Trophoblast cell (in vitro differentiated cells and primary cell): ENCODE measurements at regions not wholly inside any gene's neighbourhood (a gene's known extent, or its start where the extent isn't known, plus 50 kb on each side); places are given as distances from the start of the nearest gene placed in this dataset.

Source experiments
- DNase-seq, 2 donors: peaks; one replicate each; pipeline ENCODE4 v3.0.0-alpha.2; 2016
- H2AFZ ChIP-seq: 2 replicates; pipeline ENCODE4 v1.6.1; 2013; ENCODE audit warnings: low read length, moderate library complexity, mild to moderate bottlenecking; ENCODE audit not compliant: insufficient read depth, poor library complexity
- H2AK5ac ChIP-seq: 2 replicates; pipeline ENCODE4 v1.6.1; 2013; ENCODE audit warnings: mild to moderate bottlenecking, low read length
- H2BK120ac ChIP-seq: 2 replicates; pipeline ENCODE4 v1.6.1; 2013; ENCODE audit warnings: low read length, mild to moderate bottlenecking, moderate library complexity; ENCODE audit not compliant: insufficient read depth, poor library complexity
- H2BK12ac ChIP-seq: 2 replicates; pipeline ENCODE4 v1.6.1; 2013; ENCODE audit warnings: mild to moderate bottlenecking, low read length, moderate library complexity
- H2BK5ac ChIP-seq: 2 replicates; pipeline ENCODE4 v1.6.1; 2013; ENCODE audit warnings: low read length, low read depth, moderate library complexity, mild to moderate bottlenecking; ENCODE audit not compliant: poor library complexity
- H3K14ac ChIP-seq: 2 replicates; pipeline ENCODE4 v1.6.1; 2013; ENCODE audit warnings: mild to moderate bottlenecking, low read length
- H3K18ac ChIP-seq: 2 replicates; pipeline ENCODE4 v1.6.1; 2013; ENCODE audit warnings: mild to moderate bottlenecking, low read length
- H3K23ac ChIP-seq: 2 replicates; pipeline ENCODE4 v1.6.1; 2013; ENCODE audit warnings: low read length
- H3K27ac ChIP-seq: 2 replicates; pipeline ENCODE4 v1.5.1; 2013; ENCODE audit warnings: low read depth, mild to moderate bottlenecking, inconsistent platforms, low read length, moderate library complexity
- H3K27me3 ChIP-seq: 2 replicates; pipeline ENCODE4 v1.6.1; 2013; ENCODE audit warnings: inconsistent platforms, mild to moderate bottlenecking, low read length, moderate library complexity; ENCODE audit not compliant: insufficient read depth
- H3K36me3 ChIP-seq, 2 experiments: 1 replicate in 1 of 2; 2 replicates in 1 of 2; pipeline ENCODE4 v1.6.1; 2013; ENCODE audit warnings: low read length in 2 of 2, mild to moderate bottlenecking in 2 of 2, moderate library complexity in 1 of 2; ENCODE audit not compliant: insufficient read depth in 2 of 2, control insufficient read depth in 1 of 2
- H3K4ac ChIP-seq: 2 replicates; pipeline ENCODE4 v1.6.1; 2013; ENCODE audit warnings: low read depth, mild to moderate bottlenecking, low read length, moderate library complexity
- H3K4me1 ChIP-seq, 2 experiments: 1 replicate in 1 of 2; 2 replicates in 1 of 2; pipeline ENCODE4 v1.6.1; 2013; ENCODE audit warnings: low read length in 2 of 2, mild to moderate bottlenecking in 2 of 2, moderate library complexity in 1 of 2; ENCODE audit not compliant: insufficient read depth in 2 of 2, control insufficient read depth in 1 of 2
- H3K4me2 ChIP-seq: 2 replicates; pipeline ENCODE4 v1.6.1; 2013; ENCODE audit warnings: inconsistent platforms, mild to moderate bottlenecking, low read length, moderate library complexity
- H3K4me3 ChIP-seq: 2 replicates; pipeline ENCODE4 v1.5.1; 2013; ENCODE audit warnings: mild to moderate bottlenecking, low read depth, low read length, inconsistent platforms
- H3K79me1 ChIP-seq: one replicate; pipeline ENCODE4 v1.6.1; 2013; ENCODE audit warnings: low read length
- H3K79me2 ChIP-seq: 2 replicates; pipeline ENCODE4 v1.6.1; 2013; ENCODE audit warnings: low read length, mild to moderate bottlenecking; ENCODE audit not compliant: control insufficient read depth, insufficient read depth, poor library complexity
- H3K9ac ChIP-seq: 2 replicates; pipeline ENCODE4 v1.6.1; 2013; ENCODE audit warnings: mild to moderate bottlenecking, low read length
- H3K9me3 ChIP-seq: 2 replicates; pipeline ENCODE4 v1.6.1; 2013; ENCODE audit warnings: low read depth, mild to moderate bottlenecking, control low read depth, inconsistent platforms, low read length; ENCODE audit not compliant: insufficient read depth
- H4K12ac ChIP-seq: 2 replicates; pipeline ENCODE4 v1.6.1; 2013; ENCODE audit warnings: low read depth, mild to moderate bottlenecking, low read length, moderate library complexity
- H4K8ac ChIP-seq: 2 replicates; pipeline ENCODE4 v1.6.1; 2013; ENCODE audit warnings: low read depth, mild to moderate bottlenecking, low read length, moderate library complexity
- H4K91ac ChIP-seq: one replicate; pipeline ENCODE4 v1.6.1; 2013; ENCODE audit warnings: low read depth, mild to moderate bottlenecking, low read length, moderate library complexity
- WGBS: extraction: QIAGEN DNeasy Blood & Tissue Kit; methylation state at CpG from one replicate; pipeline ENCODE4 v1.1.7; 2013; ENCODE audit warnings: missing lambda C conversion rate; ENCODE audit not compliant: insufficient read length, insufficient coverage; ENCODE audit errors: extremely low coverage; 5-methylcytosine and 5-hydroxymethylcytosine counted together

- Histone ChIP-seq H3K4me3 (no peak overlapping the region), H2BK5ac (no peak overlapping the region), H3K9ac (no peak overlapping the region), H3K79me1 (peaks cover 4% of the 10 kb centered on the region), H3K4me1 (peaks cover 3 to 9% of the 10 kb centered on the region in 2 experiments), H3K18ac (no peak overlapping the region), H4K8ac (no peak overlapping the region), H3K79me2 (no peaks in the 10 kb centered on the region), H3K4me2 (no peak overlapping the region), H2AK5ac (no peak overlapping the region), H3K36me3 (no peaks in the 10 kb centered on the region), H3K23ac (no peak overlapping the region), H3K4ac (no peak overlapping the region), H2BK120ac (no peak overlapping the region), H4K91ac (no peak overlapping the region), H4K12ac (no peak overlapping the region), H3K27ac (no peak overlapping the region), H2AFZ (no peak overlapping the region), H3K14ac (no peak overlapping the region), H2BK12ac (no peak overlapping the region), H3K27me3 (no peaks in the 10 kb centered on the region), H3K9me3 (no peaks in the 10 kb centered on the region)
- no peak for DNase-seq
- WGBS = no CpG with 5 or more reads among the region's 12 CpGs
These were observed 96.8 kb upstream of the RUNX3 start for GRCh38 chr1:25026730-25027450.

GRCh38 chr1:25026304-25026703, 96.2 kb upstream of the RUNX3 start:
- H3K27me3 ChIP-seq = no peaks in the 10 kb centered on the region
- H3K9ac ChIP-seq = no peak overlapping the region

GRCh38 chr1:25024615-25025350, 94.7 kb upstream of the RUNX3 start:
- Histone ChIP-seq H3K79me1 (peaks cover 4% of the 10 kb centered on the region), H2BK120ac (no peak overlapping the region), H3K79me2 (no peaks in the 10 kb centered on the region), H3K27ac (no peak overlapping the region), H3K18ac (no peak overlapping the region), H3K9me3 (peaks cover under 1% of the 10 kb centered on the region), H3K36me3 (no peaks in the 10 kb centered on the region), H3K4me3 (no peak overlapping the region), H3K4me2 (no peak overlapping the region), H3K4ac (no peak overlapping the region), H3K23ac (no peak overlapping the region), H3K14ac (no peak overlapping the region), H2BK5ac (no peak overlapping the region), H3K4me1 (peaks cover 3 to 9% of the 10 kb centered on the region in 2 experiments), H2AFZ (no peak overlapping the region), H2AK5ac (no peak overlapping the region), H3K9ac (no peak overlapping the region), H4K8ac (no peak overlapping the region), H3K27me3 (no peaks in the 10 kb centered on the region), H2BK12ac (no peak overlapping the region), H4K91ac (no peak overlapping the region), H4K12ac (no peak overlapping the region)
- no CpG with 5 or more reads among the region's 15 CpGs for WGBS
- DNase-seq = no peak

More at GRCh38 chr1:25026304-25026703, 96.2 kb upstream of the RUNX3 start:
- Histone ChIP-seq H2BK12ac (no peak overlapping the region), H2BK120ac (no peak overlapping the region), H3K36me3 (no peaks in the 10 kb centered on the region), H3K27ac (no peak overlapping the region), H3K79me1 (peaks cover 4% of the 10 kb centered on the region), H3K4me1 (peaks cover 3 to 9% of the 10 kb centered on the region in 2 experiments), H3K79me2 (no peaks in the 10 kb centered on the region), H3K4me2 (no peak overlapping the region), H3K23ac (no peak overlapping the region), H3K14ac (no peak overlapping the region), H2AFZ (no peak overlapping the region), H2BK5ac (no peak overlapping the region), H3K4me3 (no peak overlapping the region), H3K4ac (no peak overlapping the region), H4K91ac (no peak overlapping the region), H2AK5ac (no peak overlapping the region), H4K8ac (no peak overlapping the region), H4K12ac (no peak overlapping the region), H3K18ac (no peak overlapping the region), H3K9me3 (no peaks in the 10 kb centered on the region)
- no CpG with 5 or more reads among the region's 4 CpGs for WGBS
- no peak for DNase-seq

- H3K27me3 ChIP-seq = no peaks in the 10 kb centered on the region
- H3K4me2 ChIP-seq = no peak overlapping the region
- no peak overlapping the region for H3K27ac ChIP-seq
- no peak for DNase-seq
- peaks cover 3% of the 10 kb centered on the region for H3K9me3 ChIP-seq
- no peak overlapping the region for H3K9ac ChIP-seq
- peaks cover 3 to 9% of the 10 kb centered on the region in 2 experiments for H3K4me1 ChIP-seq
- H4K8ac ChIP-seq = no peak overlapping the region
- no peak overlapping the region for H4K91ac ChIP-seq
- H3K14ac ChIP-seq = no peak overlapping the region
- no peak overlapping the region for H3K4me3 ChIP-seq
- no peak overlapping the region for H2AFZ ChIP-seq
- H2BK120ac ChIP-seq = no peak overlapping the region
- no peak overlapping the region for H2AK5ac ChIP-seq
- H3K36me3 ChIP-seq = no peaks in the 10 kb centered on the region
- no peak overlapping the region for H3K23ac ChIP-seq
- H4K12ac ChIP-seq = no peak overlapping the region
- H2BK12ac ChIP-seq = no peak overlapping the region
- WGBS = no CpG with 5 or more reads among the region's 5 CpGs
- H3K4ac ChIP-seq = no peak overlapping the region
- H2BK5ac ChIP-seq = no peak overlapping the region
- no peaks in the 10 kb centered on the region for H3K79me2 ChIP-seq
- peaks cover 4% of the 10 kb centered on the region for H3K79me1 ChIP-seq
- no peak overlapping the region for H3K18ac ChIP-seq
These were observed 93.8 kb upstream of the RUNX3 start for GRCh38 chr1:25023826-25024225.
